Mesothelial cell of epicardium (in vitro differentiated cells): ENCODE measurements at regions not wholly inside any gene's neighbourhood (a gene's known extent, or its start where the extent isn't known, plus 50 kb on each side); places are given as distances from the start of the nearest gene placed in this dataset.

Experiments
- DNase-seq, 2 experiments: peaks; one replicate each; pipeline ENCODE4 v3.0.0; 2021; ENCODE audit warnings: low spot score in 2 of 2; ENCODE audit not compliant: unreplicated experiment in 2 of 2
- H3K27ac Mint-ChIP-seq: 2 replicates; pipeline ENCODE4 v1.8.0; 2021; ENCODE audit warnings: mixed read lengths
- H3K27me3 Mint-ChIP-seq: 2 replicates; pipeline ENCODE4 v1.8.0; 2021; ENCODE audit warnings: low read depth, mixed read lengths
- H3K36me3 Mint-ChIP-seq: 2 replicates; pipeline ENCODE4 v1.8.0; 2021; ENCODE audit warnings: mixed read lengths
- H3K4me1 Mint-ChIP-seq: 2 replicates; pipeline ENCODE4 v1.8.0; 2021; ENCODE audit warnings: mixed read lengths
- H3K4me3 Mint-ChIP-seq: 2 replicates; pipeline ENCODE4 v1.8.0; 2021; ENCODE audit warnings: mild to moderate bottlenecking, moderate library complexity, mixed read lengths
- H3K9me3 Mint-ChIP-seq: 2 replicates; pipeline ENCODE4 v1.8.0; 2021; ENCODE audit warnings: mixed read lengths
- TF ChIP-seq, protein P1 (sequence below): fragments of 200-600 bp; sonication (generic); IDR thresholded peaks from one replicate; pipeline ENCODE4 v1.5.0; 2021; ENCODE audit warnings: antibody characterized with exemption; ENCODE audit not compliant: unreplicated experiment

DNA sequence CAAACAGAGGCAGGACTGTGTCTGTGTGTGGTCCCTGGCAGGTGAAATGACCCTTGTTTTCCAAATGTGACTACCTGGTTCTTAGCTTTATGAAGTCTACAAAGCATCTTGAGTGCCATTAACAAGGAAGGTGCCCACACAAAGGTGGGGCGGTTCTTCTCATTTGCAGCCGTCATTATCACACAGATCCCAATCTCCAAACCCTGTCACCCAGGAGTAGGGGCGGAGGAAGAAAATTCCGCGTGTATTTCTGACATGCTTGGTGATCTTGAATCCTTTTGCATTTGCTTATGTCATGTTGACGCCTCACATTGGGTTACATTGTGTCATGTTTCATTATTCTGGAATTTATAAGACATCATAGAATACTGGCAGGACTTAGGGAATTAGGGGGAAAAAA is 277.3 kb downstream of the VRK1 start:
- peaks cover 9% of the 10 kb centered on the region for H3K27me3 Mint-ChIP-seq
- no peak overlapping the region for H3K4me3 Mint-ChIP-seq
- H3K9me3 Mint-ChIP-seq, result peaks cover 2% of the 10 kb centered on the region

GRCh38 chr14:97074856-97075255 is 277.7 kb downstream of the VRK1 start:
- Mint-ChIP-seq H3K9me3 (peaks cover 2% of the 10 kb centered on the region), H3K36me3 (no peaks in the 10 kb centered on the region), H3K27ac (no peak overlapping the region), H3K4me3 (no peak overlapping the region), H3K4me1 (peaks cover 10% of the 10 kb centered on the region), H3K27me3 (peaks cover 7% of the 10 kb centered on the region)
- DNase-seq, result no peak
- TF ChIP-seq, protein P1, sequence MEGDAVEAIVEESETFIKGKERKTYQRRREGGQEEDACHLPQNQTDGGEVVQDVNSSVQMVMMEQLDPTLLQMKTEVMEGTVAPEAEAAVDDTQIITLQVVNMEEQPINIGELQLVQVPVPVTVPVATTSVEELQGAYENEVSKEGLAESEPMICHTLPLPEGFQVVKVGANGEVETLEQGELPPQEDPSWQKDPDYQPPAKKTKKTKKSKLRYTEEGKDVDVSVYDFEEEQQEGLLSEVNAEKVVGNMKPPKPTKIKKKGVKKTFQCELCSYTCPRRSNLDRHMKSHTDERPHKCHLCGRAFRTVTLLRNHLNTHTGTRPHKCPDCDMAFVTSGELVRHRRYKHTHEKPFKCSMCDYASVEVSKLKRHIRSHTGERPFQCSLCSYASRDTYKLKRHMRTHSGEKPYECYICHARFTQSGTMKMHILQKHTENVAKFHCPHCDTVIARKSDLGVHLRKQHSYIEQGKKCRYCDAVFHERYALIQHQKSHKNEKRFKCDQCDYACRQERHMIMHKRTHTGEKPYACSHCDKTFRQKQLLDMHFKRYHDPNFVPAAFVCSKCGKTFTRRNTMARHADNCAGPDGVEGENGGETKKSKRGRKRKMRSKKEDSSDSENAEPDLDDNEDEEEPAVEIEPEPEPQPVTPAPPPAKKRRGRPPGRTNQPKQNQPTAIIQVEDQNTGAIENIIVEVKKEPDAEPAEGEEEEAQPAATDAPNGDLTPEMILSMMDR, result no peak

More for the DNA sequence above, 277.3 kb downstream of the VRK1 start:
- Mint-ChIP-seq H3K36me3 (no peaks in the 10 kb centered on the region), H3K27ac (no peak overlapping the region), H3K4me1 (peaks cover 10% of the 10 kb centered on the region)
- TF ChIP-seq, protein P1, result no peak
- DNase-seq, result no peak

GRCh38 chr14:97077253-97077653 is 280.1 kb downstream of the VRK1 start:
- Mint-ChIP-seq H3K4me1 (peaks cover 10% of the 10 kb centered on the region), H3K9me3 (peaks cover 2% of the 10 kb centered on the region), H3K4me3 (no peak overlapping the region), H3K27me3 (peaks cover 7% of the 10 kb centered on the region), H3K27ac (peak overlapping the region; percentile 25), H3K36me3 (no peaks in the 10 kb centered on the region)
- TF ChIP-seq, protein P1, result no peak
- DNase-seq, result no peak

DNA sequence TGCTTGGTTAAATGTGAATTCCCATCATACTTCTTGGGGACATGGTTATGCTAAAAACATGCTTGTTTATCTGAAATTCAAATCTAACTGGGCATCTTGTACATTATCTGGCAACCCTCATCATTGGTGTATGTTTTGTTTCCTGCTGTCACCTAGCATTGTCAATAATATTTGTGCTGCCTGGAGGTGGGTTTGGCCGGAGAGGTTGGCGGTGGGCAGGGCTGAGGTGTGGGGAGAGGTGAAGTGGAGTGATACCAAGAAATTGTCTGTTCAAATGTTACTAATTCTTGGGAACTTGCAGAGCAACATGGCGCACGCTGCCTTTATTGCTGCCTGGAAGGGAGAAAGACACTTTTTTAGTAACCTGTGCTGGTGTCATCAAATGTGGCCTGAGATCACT is 280.5 kb downstream of the VRK1 start:
- TF ChIP-seq, protein P1, result no peak
- Mint-ChIP-seq H3K4me1 (peaks cover 10% of the 10 kb centered on the region), H3K9me3 (peaks cover 2% of the 10 kb centered on the region), H3K36me3 (no peaks in the 10 kb centered on the region), H3K4me3 (no peak overlapping the region), H3K27ac (no peak overlapping the region), H3K27me3 (peaks cover 7% of the 10 kb centered on the region)
- DNase-seq, result no peak

- no peaks in the 10 kb centered on the region for H3K36me3 Mint-ChIP-seq
- TF ChIP-seq, protein P1, result no peak
- peaks cover 10% of the 10 kb centered on the region for H3K4me1 Mint-ChIP-seq
- peaks cover 6% of the 10 kb centered on the region for H3K27me3 Mint-ChIP-seq
- no peak for DNase-seq
- peaks cover 13% of the 10 kb centered on the region for H3K9me3 Mint-ChIP-seq
- H3K27ac Mint-ChIP-seq, result no peak overlapping the region
- no peak overlapping the region for H3K4me3 Mint-ChIP-seq
These were observed 283.8 kb downstream of the VRK1 start for GRCh38 chr14:97080991-97081390.

DNA sequence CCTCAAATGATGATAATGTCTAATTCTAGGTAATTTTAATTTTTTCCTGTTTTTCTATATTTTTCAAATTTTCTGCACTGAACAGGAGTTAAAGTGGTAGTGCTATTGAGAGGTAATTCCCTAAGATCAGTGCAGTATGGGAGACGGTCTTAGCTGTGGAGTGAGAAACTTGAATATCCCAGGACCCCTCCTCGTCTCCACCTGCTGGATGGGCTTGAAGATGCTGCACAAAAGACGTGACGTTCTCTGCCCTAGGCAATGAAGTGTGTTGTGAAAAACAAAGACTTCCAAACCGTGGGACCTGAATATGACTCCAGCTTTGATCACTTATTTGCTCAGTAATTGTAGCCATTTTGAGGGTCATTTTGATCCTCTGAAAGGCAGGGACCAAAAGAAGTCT is 298.1 kb downstream of the VRK1 start:
- no peak for DNase-seq
- no peak overlapping the region for H3K4me3 Mint-ChIP-seq
- H3K27me3 Mint-ChIP-seq, result peaks cover 35% of the 10 kb centered on the region
- no peaks in the 10 kb centered on the region for H3K36me3 Mint-ChIP-seq
- H3K4me1 Mint-ChIP-seq, result no peaks in the 10 kb centered on the region
- H3K27ac Mint-ChIP-seq, result no peak overlapping the region
- H3K9me3 Mint-ChIP-seq, result no peaks in the 10 kb centered on the region
- TF ChIP-seq, protein P1, result no peak
